ENCODE measurements at regions not wholly inside any gene's neighbourhood (a gene's known extent, or its start where the extent isn't known, plus 50 kb on each side); places are given as distances from the start of the nearest gene placed in this dataset.

DNA sequence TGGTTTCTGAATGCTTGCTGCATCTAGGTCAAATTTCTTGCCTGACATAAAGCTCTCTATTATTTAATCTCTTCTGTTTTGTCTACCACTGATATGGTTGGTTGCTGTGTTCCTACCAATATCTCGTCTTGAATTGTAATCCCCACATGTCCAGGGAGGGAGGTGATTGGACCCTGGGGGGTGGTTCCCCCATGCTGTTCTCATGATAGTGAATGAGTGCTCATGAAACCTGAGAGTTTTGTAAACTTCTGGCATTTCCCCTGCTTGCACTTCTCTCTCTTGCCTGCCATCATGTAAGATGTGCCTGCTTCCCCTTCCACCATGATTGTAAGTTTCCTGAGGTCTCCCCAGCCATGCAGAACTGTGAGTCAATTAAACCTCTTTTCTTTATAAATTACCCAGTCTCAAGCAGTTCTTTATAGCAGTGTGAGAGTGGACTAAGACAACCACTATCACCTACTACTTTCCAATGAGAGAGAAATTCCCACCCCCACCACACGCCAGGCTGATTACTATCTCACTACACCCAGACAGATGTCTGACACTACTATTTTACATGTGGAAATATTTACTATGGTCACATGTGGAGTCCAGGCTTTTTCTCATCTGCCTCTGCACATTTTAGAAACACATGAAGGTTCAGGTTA is 69.2 kb upstream of the ATP2B1 start:
- no peak for TF ChIP-seq POLR2AphosphoS5 (IDR thresholded peaks at IDR 0.05)
- TF ChIP-seq, protein P1, sequence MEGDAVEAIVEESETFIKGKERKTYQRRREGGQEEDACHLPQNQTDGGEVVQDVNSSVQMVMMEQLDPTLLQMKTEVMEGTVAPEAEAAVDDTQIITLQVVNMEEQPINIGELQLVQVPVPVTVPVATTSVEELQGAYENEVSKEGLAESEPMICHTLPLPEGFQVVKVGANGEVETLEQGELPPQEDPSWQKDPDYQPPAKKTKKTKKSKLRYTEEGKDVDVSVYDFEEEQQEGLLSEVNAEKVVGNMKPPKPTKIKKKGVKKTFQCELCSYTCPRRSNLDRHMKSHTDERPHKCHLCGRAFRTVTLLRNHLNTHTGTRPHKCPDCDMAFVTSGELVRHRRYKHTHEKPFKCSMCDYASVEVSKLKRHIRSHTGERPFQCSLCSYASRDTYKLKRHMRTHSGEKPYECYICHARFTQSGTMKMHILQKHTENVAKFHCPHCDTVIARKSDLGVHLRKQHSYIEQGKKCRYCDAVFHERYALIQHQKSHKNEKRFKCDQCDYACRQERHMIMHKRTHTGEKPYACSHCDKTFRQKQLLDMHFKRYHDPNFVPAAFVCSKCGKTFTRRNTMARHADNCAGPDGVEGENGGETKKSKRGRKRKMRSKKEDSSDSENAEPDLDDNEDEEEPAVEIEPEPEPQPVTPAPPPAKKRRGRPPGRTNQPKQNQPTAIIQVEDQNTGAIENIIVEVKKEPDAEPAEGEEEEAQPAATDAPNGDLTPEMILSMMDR (IDR thresholded peaks at IDR 0.05), result no peak
- TF ChIP-seq POLR2A (IDR thresholded peaks at IDR 0.05), result no peak

Measured in gastroesophageal sphincter (tissue), 3 donors.